HG02970 (cell line): ENCODE measurements at regions not wholly inside any gene's neighbourhood (a gene's known extent, or its start where the extent isn't known, plus 50 kb on each side); places are given as distances from the start of the nearest gene placed in this dataset.
"Not testable (repeated sequence)": the region's sequence is repeated elsewhere in the genome, so short reads cannot be mapped to it uniquely, and the experiment has no call there.

Experiments used
- ATAC-seq: cut with Tn5 transposase; IDR thresholded peaks from one replicate; pipeline ENCODE4 v1.9.1; 2021; ENCODE audit warnings: mild to moderate bottlenecking, moderate library complexity, moderate number of reproducible peaks; ENCODE audit not compliant: unreplicated experiment, low FRiP score

DNA sequence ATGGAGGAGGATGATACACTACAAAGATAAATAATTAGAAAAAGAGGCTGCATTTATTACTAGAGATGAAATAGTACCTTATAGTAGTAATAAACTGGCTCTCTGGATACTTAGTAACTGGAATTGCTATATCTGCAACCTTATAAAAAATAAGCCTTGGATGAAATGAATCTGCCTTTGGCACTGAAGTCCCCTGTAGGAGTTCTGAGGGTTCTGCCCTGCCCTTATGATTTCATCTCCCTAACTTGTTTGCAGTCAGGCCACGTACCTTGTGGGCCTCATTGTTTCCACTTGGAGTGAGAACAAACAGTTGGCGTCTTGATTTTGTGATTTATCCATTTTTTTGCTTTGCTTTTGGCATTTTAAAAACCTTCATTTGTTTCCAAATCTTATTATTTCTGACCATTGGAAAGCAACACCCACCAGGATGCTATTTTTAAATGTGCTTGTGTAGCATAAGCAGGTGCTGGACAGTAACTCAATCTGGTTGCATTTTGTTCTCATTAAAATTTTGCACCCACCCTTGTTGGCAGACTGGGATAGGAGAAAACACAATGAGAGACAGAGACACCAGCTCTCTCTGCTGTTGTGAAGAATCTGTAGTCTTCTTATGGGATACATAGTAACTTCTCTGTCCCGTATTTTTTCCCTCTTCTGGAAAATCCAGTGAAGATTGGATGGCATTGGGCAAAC is 518.9 kb upstream of the SGCD start:
- no peak for ATAC-seq

DNA sequence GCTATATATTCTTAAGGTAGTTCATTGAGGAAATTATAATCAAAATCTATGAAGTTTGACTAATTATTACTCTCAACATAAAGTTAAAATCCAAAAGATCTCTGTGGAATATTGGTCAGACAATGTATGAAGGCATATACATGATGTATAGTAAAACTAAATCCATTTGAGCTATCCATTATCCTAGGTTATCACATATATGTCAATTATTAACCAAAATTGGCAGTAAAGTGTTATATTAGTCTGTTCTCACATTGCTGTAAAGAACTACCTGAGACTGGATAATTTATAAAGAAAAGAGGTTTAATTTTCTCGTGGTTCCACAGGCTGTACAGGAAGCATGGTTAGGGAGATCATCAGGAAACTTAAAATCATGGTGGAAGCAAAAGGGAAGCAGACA is 511.7 kb upstream of the SGCD start:
- ATAC-seq: no peak

DNA sequence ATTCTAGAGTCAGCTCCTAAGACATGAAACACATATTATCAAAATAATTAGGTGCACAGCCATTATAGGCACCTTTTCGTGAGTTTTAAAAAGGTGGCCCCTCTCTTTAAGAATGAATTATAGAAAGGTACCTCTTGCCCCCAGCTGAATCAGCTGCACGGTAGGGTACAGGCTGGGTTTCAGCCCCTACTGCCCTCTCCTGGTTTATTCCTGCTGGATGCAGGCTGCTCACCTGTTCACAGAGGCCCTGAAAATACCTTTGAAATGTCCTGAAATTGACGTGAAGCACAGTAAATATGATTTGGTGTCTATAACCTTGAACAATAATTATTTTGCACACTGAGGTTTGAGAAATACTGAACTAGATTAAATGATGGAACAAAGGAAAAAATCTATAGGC is 504.8 kb upstream of the SGCD start:
- ATAC-seq: no peak

DNA sequence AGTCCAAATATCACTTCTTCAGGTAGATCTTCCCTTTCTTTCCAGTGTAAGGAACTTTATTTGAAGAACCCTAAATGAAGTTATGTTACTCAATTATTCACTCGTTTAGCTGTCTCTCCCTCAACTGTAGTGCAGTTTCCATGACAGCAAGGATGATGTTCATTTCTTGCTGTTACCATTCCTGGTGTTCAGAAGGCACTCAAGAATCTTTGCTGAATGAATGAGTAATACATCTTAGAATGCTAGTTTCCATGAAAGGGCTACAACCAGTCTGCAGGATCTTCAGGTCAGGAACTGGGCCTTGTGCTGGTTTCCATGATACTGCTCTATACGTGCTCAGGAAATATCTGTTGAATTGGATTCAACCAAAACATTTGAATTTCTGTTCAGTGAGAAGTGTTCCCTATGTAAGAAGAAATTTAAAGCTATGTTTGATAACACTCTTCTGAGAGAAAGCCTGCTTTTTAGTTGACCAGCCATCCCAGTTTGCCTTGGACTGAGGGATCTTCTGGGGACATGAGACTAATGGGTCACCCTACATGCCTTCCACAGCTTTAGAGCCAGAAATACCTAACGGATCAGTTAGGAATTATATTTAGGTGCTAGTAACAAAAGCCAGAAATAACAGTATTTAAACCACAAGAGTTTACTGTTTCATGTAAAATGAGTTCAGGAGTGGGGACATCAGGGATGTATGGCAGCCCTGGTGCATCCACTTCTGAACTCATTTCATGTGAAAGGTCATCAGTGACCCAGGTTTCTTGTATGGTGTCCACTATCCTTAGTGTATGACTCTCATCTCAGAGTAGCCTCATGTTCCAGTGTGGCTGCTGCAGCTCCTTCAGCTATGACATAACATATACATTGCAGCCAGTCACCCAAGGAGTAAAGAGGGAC is 500.1 kb upstream of the SGCD start:
- ATAC-seq: no peak

DNA sequence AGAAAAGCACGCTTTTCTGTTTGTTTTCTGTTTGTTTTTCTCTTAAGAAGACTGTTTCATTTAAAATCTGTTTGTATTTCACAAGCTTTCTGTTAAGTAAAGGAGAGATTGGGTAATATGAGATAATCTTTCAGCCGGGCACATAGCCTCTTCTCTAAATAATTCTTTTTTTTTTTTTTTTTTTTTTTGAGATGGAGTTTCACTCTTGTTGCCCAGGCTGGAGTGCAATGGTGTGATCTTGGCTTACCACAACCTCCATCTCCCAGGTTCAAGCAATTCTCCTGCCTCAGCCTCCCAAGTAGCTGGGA is 499.5 kb upstream of the SGCD start:
- not testable (repeated sequence) for ATAC-seq

GRCh38 chr5:155827949-155828348 is 499.0 kb upstream of the SGCD start:
- ATAC-seq: peak; percentile 75

- no peak for ATAC-seq
Observed at GRCh38 chr5:155831491-155831890, 495.5 kb upstream of the SGCD start.

DNA sequence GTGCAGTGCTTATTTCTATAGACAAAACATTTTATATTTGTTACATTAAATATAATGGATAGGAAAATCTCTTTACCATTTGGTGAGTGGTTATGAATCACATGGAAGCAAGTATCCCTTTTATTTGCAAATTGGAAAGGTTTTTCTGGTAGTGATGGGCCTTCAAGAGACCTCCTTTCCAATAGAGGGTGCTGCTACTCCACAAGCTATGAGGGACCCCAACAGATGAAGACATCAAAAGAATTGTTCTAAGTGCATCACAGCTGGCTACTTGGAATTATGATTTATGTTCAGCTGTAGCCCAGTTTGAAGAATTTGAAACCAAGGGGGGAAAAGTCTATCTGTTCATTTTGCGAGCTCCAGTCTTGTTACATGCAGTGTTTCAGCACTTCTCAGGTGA is 493.7 kb upstream of the SGCD start:
- ATAC-seq: no peak

DNA sequence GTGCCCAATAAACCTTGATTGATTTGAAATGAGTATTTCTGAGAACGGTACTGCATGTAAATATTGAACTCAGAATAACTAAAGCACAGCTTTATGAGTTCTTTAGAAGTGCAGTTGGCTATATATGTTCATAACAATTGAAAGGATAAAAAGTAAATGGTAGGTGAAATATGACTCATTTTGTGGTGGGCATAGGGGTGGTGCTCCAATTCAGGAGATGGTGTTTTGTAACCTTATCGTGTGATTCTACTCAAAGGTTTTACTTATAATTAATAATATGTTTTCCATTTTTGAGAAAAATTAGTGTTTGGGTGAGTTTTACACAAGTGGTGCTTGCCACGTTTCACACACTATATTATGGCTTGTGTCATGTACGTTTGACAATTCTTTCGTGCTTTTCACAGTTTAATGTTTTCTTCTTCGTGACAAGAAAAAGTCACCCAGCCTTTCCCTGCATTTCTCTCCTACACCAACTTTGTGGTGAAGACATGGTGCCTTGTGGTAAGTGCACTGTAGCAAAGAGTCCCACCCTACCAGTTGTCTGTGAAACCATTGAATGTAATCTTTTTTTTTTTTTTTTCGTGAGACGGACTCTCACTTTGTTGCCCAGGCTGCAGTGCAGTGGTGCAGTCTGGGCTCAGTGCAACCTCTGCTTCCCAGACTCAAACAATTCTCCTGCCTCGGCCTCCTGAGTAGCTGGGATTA is 492.5 kb upstream of the SGCD start:
- no peak for ATAC-seq

DNA sequence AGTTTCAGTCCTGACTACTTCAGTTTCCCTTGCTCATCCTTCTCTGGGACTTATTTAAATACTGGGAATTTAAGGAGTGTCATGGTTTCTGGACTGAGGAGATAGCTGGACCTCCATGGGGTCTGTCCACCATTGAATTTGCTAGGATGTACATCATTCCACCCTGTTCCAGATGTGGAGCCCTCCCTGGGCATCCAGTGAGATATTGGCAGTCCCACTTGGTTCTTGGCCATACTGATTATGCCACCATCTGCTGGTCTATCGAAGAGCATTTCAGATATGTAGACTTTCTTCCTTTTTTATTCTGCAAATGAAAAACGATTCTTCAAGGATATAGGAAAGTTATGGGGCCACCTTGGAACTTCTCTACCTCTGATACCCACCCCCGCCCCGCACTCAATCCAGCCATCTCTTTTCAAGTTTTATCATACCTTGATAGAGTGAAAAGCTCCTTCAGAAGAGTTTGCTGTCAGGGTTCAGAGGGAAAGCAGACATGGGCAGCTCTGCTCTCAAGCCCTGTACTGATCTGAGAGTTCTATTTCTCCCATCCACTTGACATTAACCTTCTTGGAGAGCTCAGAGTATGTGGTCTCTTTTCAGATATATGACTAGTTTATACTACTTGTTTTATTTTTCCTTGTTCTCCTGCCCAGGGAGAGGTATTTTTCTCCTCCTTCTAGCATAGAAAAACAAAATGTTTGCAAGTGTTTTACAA is 490.7 kb upstream of the SGCD start:
- no peak for ATAC-seq

GRCh38 chr5:155838394-155838793 is 488.6 kb upstream of the SGCD start:
- no peak for ATAC-seq

- ATAC-seq: no peak
Observed at GRCh38 chr5:155839251-155840037, 487.5 kb upstream of the SGCD start.

DNA sequence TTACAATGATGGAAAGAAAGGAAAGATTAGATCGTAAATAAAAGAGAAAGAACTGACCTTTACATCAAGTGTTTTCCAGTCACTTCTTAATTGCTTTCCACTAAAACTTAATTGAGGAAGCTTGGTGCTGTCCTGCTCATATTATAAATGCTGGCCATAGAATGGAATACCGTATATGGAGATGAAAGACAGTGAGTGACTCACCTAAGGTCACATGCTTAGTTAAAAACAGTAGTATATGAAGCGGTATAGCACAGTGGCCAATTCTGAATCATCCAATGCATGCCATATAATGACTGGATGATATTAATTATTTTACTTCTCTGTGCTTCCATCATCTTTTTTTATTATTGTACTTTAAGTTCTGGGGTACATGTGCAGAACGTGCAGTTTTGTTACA is 482.4 kb upstream of the SGCD start:
- no peak for ATAC-seq

- ATAC-seq: no peak
Observed at GRCh38 chr5:155850370-155850769, 476.6 kb upstream of the SGCD start.

GRCh38 chr5:155866971-155867370 is 460.0 kb upstream of the SGCD start:
- no peak for ATAC-seq

- ATAC-seq: no peak
Observed at GRCh38 chr5:155867522-155868088, 459.4 kb upstream of the SGCD start.

DNA sequence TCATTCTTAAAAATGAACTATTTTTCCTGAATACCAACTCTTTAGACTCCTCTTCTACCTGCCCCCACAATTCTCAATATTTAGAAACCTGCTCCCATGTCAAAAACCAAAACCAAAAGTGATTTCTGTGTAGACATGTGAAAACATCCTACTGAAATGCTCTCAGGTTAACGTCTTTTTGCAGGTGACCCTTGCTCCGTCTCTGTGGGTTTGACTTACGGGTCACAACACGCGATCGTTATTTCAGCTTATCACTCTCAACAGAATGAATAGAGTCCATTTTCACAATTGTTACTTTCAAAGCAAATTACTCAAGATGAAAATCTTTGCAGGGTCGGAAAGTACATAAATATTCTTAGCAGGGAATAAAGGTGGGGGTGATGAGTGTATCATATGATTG is 456.3 kb upstream of the SGCD start:
- no peak for ATAC-seq

DNA sequence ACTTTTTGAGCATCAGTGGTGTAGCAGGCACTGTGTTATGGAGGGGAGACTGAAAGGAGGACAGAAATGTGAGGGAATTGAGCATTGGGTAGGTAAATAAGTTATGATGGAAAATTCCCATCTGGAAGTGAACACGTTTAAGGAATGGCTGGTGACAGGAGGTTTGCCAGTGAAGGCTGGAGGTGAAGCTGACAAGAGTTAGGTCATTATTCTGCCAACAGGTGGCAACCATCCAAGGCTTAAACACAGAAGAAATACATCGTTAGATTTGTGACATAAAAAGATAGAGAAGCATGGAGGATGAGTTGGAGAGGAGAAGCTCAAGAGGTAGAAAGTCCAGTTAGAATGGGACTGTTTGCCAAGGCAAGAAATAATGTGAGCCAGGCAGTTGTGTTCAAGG is 455.3 kb upstream of the SGCD start:
- ATAC-seq: no peak

DNA sequence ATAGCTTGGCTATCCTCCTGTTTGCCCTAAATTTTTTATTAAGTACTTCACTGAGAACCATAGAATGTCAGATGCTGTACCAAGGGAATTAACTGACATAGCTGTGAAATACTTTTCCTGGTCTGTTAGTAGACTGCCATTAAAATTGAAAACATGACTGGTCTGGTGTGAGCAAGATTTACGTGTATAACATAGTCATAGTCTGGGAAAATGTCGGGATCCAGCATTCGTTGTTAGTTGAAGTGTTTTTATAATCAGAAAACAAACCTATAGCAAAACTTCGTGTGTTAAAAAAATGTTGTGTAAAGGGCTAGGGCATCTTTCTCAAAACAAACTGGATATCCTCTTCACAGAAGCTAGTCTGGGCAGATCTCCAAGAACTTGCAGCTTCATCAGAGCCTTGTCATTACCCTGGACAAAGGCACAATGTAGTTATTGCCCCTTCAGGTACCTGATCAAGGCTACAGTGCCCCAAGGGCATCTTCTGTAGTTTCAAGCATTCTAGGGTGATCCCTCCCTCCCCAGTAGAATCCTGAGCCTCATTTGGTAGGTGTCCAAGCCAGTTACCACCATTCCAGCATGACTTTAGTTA is 454.2 kb upstream of the SGCD start:
- no peak for ATAC-seq
